GM19372 (cell line): ENCODE measurements at regions not wholly inside any gene's neighbourhood (a gene's known extent, or its start where the extent isn't known, plus 50 kb on each side); places are given as distances from the start of the nearest gene placed in this dataset.

Experiments
- ATAC-seq: cut with Tn5 transposase; IDR thresholded peaks from one replicate; pipeline ENCODE4 v1.9.1; 2021; ENCODE audit warnings: mild to moderate bottlenecking, low read depth, moderate library complexity; ENCODE audit not compliant: unreplicated experiment

- ATAC-seq, result no peak
Measured at GRCh38 chr2:150735894-150736498, 248.5 kb upstream of the RND3 start.

GRCh38 chr2:150733051-150733618 lies 245.7 kb upstream of the RND3 start:
- ATAC-seq, result no peak

GRCh38 chr2:150732491-150732890 lies 245.0 kb upstream of the RND3 start:
- ATAC-seq, result no peak

DNA sequence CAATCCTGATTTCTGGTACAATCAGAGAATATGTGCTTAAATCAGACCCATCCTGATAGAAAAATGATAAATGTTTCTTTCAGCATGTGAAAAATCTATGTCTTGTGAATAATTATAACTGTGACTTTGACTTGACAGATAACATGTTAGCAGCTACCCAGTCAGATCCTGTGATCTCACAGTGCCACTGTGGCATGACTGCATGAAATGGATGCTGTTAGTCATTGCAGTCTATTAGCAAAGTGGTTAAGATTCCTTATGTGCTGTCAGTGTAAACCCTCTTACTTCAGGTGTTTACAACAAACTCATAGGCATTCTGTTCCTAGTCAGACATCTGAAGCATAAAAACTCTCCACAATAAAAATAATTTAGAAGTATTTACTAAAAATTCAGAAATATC lies 244.6 kb upstream of the RND3 start:
- no peak for ATAC-seq

DNA sequence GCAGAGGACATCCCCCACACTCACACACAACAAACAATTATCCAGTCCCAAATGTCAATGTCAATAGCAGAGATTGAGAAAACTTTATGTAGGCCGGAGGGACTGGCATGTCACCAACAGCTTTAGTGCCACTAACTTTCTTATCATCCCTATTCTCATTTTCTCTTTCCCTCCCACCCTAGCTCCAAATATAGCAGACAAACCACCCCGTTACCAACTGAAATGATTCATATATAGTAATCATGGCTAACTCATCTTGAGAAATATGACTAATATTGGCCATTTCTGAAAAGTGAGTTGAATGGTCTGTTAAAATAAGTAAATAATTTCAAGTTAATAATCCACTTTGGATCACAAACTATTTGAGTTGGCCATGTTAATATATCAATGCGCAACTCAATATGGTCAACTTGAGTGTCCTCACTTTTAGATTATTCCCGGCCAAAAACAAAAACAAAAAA lies 242.1 kb upstream of the RND3 start:
- no peak for ATAC-seq

DNA sequence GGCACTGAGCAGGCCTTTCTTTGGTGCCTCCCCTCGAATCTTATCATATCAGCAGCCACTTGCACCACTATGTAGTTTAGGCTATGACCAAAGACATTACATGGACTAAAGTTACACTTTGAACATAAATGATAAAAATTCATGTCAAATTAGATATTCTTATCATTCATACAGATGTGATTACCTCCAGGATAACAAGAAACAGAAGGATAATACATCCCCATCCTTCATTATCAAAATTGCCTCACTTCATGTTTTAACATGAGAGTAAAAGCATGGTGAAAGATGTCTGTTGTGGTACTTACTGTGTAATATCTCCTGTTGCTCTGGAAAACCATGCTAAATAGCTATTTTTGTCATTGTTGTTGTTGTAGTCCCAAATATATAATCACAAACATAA lies 230.8 kb upstream of the RND3 start:
- ATAC-seq, result no peak

DNA sequence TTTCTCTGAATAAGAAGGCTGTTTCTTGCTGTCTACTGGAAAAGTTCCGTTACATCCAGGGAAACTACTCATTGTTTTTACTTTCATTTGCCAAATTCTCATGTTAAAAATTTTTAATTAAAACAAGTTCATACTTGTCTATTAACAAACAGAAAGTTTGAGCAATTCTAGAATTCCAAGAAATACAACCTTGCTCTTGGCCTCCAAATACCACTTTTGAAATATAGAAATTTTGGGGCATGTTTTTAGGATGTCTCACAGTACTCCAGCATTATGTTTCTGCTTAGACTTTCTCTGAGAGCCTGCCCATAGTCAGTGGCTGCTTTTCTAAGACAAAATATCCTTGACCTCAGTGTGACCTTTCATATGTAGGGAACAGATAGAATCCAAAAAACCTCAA lies 228.7 kb upstream of the RND3 start:
- no peak for ATAC-seq

GRCh38 chr2:150715501-150715900 lies 228.0 kb upstream of the RND3 start:
- no peak for ATAC-seq

DNA sequence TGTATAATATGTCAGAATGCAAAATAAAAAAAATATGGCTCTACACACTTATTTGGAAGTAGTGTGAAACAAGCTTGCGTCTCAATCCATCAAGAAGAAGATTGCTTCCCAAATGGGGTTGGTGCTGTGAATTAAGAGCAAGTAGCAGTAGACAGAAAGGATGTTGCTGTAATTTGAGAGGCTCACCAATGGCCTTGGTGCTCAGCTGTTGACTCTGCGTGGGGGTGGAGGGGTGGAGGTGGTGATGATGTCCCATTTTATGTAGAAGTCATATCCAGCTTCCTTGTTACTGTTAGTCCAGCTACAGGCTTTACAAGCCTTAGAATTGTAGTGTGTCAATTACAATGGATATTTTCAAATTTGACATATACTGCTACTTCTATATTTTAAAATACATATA lies 223.4 kb upstream of the RND3 start:
- ATAC-seq, result no peak

GRCh38 chr2:150710041-150710440 lies 222.6 kb upstream of the RND3 start:
- no peak for ATAC-seq

- no peak for ATAC-seq
Measured at GRCh38 chr2:150706561-150706960, 219.1 kb upstream of the RND3 start.

DNA sequence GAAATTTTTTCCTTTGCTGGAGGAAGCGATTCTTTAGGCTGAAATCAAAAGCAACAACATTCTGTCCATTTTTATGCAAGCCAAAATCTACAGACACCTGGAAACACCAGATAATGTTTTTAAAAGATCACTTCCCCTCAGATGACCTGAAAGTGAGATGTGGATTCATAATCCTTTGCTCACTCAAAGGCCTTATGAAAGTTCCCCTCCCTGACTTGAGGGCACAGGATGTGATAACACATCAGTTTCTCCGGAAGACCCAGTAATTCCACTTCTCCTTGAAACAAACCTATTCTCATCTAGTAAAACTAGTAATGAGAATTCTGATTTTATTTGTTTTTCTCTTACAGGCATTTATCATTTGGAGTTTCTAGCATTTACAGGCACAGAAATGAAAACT lies 218.3 kb upstream of the RND3 start:
- no peak for ATAC-seq

DNA sequence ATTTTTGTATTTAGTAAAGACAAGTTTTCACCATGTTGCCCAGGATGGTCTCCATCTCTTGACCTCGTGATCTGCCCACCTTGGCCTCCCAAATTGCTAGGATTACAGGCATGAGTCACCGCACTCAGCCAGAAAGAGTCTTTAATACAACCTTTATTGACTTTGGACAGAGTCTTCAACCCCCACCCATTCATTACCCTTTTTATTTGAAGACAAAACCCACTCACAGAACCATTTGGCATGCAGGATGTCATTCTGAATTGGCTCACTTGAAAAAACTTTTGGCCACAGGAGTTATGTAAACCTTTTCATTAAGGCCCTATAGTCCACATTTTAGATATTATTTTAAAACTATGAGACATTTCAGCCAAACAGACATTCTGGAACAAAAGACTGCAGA lies 217.9 kb upstream of the RND3 start:
- no peak for ATAC-seq

DNA sequence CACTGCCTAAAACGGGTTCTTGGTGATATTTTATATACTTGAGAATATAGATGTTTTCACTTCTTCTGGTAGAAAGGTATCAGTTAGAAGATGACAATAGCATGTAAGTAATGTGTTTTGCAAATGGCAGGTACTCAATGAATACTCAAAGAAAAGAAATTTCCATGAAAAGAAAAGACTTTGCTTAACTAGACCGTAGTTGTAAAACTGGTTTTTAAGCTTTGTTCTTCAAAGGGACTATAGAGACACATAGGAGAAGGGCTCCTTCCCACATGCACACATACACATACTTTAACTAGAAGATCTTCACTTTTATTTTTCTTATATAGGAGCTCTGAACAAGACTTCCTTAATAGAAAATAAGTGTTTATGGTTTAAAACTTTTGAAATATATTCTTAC lies 215.3 kb upstream of the RND3 start:
- ATAC-seq, result no peak

GRCh38 chr2:150700666-150701580 lies 213.5 kb upstream of the RND3 start:
- ATAC-seq, result no peak

DNA sequence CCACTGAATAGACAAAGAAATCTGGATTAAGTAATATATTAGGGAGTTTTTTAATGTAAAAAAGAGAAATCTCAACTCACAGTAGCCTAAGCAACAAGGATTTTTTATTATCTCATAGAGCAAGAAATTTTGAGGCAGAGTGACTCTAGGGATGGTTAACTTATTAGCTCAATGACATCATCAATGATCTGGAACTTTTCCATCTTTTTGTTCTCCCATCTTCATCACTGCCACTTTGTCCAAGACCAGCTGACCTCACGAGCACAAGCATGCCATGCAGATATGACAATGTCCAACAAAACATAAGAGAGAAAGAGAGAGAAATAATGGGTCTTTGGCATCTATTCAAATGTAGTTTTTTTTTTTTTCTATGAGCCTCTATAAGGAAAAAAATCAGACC lies 211.8 kb upstream of the RND3 start:
- no peak for ATAC-seq

DNA sequence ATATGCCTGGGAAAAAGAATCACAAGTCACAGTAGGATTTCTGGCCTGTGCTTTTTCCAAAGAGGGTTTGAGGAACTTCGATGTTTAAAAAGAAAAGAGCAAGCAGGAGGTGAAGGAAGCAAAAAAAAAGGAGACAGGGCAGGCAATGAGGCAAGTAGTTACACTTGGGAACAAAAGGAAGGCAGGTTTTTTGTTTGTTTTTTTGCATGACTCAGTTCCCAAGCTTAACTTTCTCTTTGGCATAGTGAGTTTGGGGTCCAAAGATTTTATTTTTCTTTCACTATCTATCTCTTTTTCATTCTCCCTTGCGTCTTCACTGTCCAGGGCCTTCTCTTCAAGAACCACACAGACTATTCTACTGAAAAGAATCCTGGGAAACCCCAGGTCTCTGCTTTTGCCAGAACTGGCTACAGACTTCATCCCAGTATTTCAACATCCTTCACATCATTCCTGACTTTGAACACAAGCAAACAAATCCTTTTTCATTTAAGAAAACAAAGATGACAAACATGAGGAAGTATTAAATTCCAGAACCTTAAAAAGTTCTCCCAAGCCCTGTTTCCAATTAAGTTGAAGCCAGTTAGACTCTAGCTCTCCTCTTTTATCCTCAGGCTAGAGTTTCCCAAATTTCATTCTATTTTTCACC lies 210.7 kb upstream of the RND3 start:
- no peak for ATAC-seq

DNA sequence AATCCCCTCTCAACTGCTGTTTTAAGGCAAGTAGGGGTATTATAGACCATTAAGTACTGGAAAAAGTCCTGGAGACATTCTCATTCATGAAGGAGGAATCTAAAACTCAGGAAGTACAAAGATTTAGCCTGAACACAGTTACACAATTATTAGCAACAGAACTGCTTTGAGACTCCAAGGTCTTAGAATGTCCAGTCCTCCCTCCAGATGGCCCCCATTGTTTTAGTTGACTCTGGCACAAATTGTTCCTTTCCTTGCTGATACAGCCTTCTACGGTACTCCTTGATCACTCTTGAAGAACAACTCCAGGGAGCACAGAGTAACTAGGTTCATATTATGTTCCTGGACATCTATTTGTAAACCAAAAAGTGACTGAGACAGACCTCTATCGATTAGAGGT lies 210.1 kb upstream of the RND3 start:
- no peak for ATAC-seq

GRCh38 chr2:150695451-150696135 lies 208.1 kb upstream of the RND3 start:
- ATAC-seq, result no peak

DNA sequence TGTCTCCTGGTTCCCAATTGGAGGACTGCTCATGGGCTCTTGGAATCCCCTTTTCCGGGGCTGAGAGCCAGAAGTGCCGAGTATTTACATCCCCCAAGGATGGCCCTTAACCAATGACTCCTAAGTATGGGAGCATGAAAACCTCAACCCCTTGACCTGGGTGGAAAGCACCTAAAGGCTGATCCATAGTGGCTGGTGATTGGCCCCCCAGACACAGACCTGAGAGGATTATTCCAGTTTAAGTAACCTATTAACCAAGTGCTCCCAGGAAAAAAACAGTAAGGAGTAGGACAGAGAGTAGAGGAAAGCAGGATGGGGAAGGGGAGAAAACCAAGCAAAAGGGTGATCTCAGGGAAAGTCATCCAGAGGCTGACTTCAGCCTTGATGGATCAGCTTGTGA lies 206.1 kb upstream of the RND3 start:
- no peak for ATAC-seq

DNA sequence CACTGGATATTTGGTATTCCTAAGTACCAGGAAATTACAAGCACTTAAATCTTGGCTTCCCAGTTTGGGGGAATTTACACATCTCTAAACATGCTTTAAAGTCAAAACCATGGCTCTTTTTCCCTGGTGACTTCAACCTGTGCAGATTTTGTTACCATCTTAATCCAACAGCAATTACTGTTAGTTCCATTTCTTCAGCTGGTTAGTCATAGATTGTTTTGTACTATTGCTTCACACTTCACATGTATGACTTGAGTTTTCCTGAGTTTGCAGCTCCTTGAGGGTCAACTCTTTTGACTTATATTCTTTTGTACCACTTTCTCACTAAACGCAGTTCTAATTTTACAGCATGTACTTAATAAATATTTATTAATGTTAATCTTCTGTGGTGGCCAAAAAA lies 203.4 kb upstream of the RND3 start:
- ATAC-seq, result no peak
